Activated CD8-positive, alpha-beta T cell treated with anti-CD3 and anti-CD28 coated beads for 36 hours (primary cell): ENCODE measurements at regions not wholly inside any gene's neighbourhood (a gene's known extent, or its start where the extent isn't known, plus 50 kb on each side); places are given as distances from the start of the nearest gene placed in this dataset.

Source experiments
- ATAC-seq: fragments of 200-7000 bp; cut with Tn5 transposase; one replicate; pipeline ENCODE4 v1.10.0; 2021; ENCODE audit warnings: mild to moderate bottlenecking, moderate library complexity
- CTCF ChIA-PET: fragments of 350-600 bp; sonication (Branson Sonifier 250); formaldehyde crosslinking; loops from one replicate; lab custom pipeline; 2021; ENCODE audit warnings: antibody characterized with exemption; lab: Charles Lee
- POLR2A ChIA-PET: fragments of 350-600 bp; sonication (Branson Sonifier 250); formaldehyde crosslinking; loops from one replicate; lab custom pipeline; 2021; ENCODE audit warnings: antibody characterized with exemption; lab: Charles Lee
- DNase-seq: peaks from one replicate; pipeline ENCODE4 v3.0.0-alpha.2; 2020
- H3K27ac Mint-ChIP-seq: one replicate; pipeline ENCODE4 v1.8.0; 2021; ENCODE audit warnings: mild to moderate bottlenecking, mixed read lengths
- H3K27me3 Mint-ChIP-seq: one replicate; pipeline ENCODE4 v1.8.0; 2021; ENCODE audit warnings: mixed read lengths
- H3K36me3 Mint-ChIP-seq: one replicate; pipeline ENCODE4 v1.8.0; 2021; ENCODE audit warnings: low read depth, mixed read lengths
- H3K4me1 Mint-ChIP-seq: one replicate; pipeline ENCODE4 v1.8.0; 2021; ENCODE audit warnings: low read depth, mixed read lengths
- H3K4me3 Mint-ChIP-seq: one replicate; pipeline ENCODE4 v1.8.0; 2021; ENCODE audit warnings: mild to moderate bottlenecking, moderate library complexity, mixed read lengths
- H3K9me3 Mint-ChIP-seq: one replicate; pipeline ENCODE4 v1.8.0; 2021; ENCODE audit warnings: mixed read lengths
- CTCF ChIP-seq: fragments of 200-600 bp; IDR thresholded peaks from one replicate; pipeline ENCODE4 v1.8.0; 2022; ENCODE audit warnings: antibody characterized with exemption, mild to moderate bottlenecking
- intact Hi-C: fragments of 100-400 bp; cut with micrococcal nuclease; formaldehyde crosslinking; loops from one replicate; pipeline ENCODE4 v1.10.0; 2022

GRCh38 chr1:29519788-29520110 lies 283.4 kb downstream of the PTPRU start:
- H3K4me1 Mint-ChIP-seq, result no peaks in the 10 kb centered on the region
- CTCF ChIA-PET, result no interaction called here

GRCh38 chr1:29519108-29519787 lies 282.9 kb downstream of the PTPRU start:
- Mint-ChIP-seq H3K9me3 (no peaks in the 10 kb centered on the region), H3K4me1 (no peaks in the 10 kb centered on the region), H3K4me3 (no peak overlapping the region), H3K27me3 (peaks cover 9% of the 10 kb centered on the region), H3K27ac (no peak overlapping the region), H3K36me3 (no peaks in the 10 kb centered on the region)
- no peak for DNase-seq
- CTCF ChIA-PET, result no interaction called here
- ATAC-seq, result no peak
- POLR2A ChIA-PET, result no interaction called here
- TF ChIP-seq CTCF, result no peak
- intact Hi-C loops, result no loop called here

More at GRCh38 chr1:29519788-29520110, 283.4 kb downstream of the PTPRU start:
- Mint-ChIP-seq H3K27ac (no peak overlapping the region), H3K36me3 (no peaks in the 10 kb centered on the region), H3K27me3 (peaks cover 9% of the 10 kb centered on the region), H3K4me3 (no peak overlapping the region), H3K9me3 (no peaks in the 10 kb centered on the region)
- intact Hi-C loops, result no loop called here
- no peak for TF ChIP-seq CTCF
- no peak for ATAC-seq
- POLR2A ChIA-PET, result no interaction called here
- no peak for DNase-seq

- no peak for ATAC-seq
Measured at GRCh38 chr1:29518183-29518835, 282.0 kb downstream of the PTPRU start.

GRCh38 chr1:29517251-29518086 lies 281.1 kb downstream of the PTPRU start:
- H3K4me3 Mint-ChIP-seq, result no peak overlapping the region
- no peaks in the 10 kb centered on the region for H3K4me1 Mint-ChIP-seq
- no peaks in the 10 kb centered on the region for H3K36me3 Mint-ChIP-seq
- H3K27ac Mint-ChIP-seq, result no peak overlapping the region
- ChIA-PET POLR2A (no interaction called here), CTCF (no interaction called here)
- no peaks in the 10 kb centered on the region for H3K9me3 Mint-ChIP-seq
- no peak for TF ChIP-seq CTCF
- peaks cover 8% of the 10 kb centered on the region for H3K27me3 Mint-ChIP-seq
- DNase-seq, result no peak
- ATAC-seq, result no peak
- intact Hi-C loops, result no loop called here

More at GRCh38 chr1:29518183-29518835, 282.0 kb downstream of the PTPRU start:
- ChIA-PET POLR2A (no interaction called here), CTCF (no interaction called here)
- no peaks in the 10 kb centered on the region for H3K36me3 Mint-ChIP-seq
- intact Hi-C loops, result no loop called here
- no peak for DNase-seq
- H3K27me3 Mint-ChIP-seq, result peaks cover 9% of the 10 kb centered on the region
- no peak overlapping the region for H3K27ac Mint-ChIP-seq
- no peaks in the 10 kb centered on the region for H3K4me1 Mint-ChIP-seq
- no peak for TF ChIP-seq CTCF
- no peaks in the 10 kb centered on the region for H3K9me3 Mint-ChIP-seq
- H3K4me3 Mint-ChIP-seq, result no peak overlapping the region
